Thyroid gland (tissue), 4 donors: ENCODE measurements at regions not wholly inside any gene's neighbourhood (a gene's known extent, or its start where the extent isn't known, plus 50 kb on each side); places are given as distances from the start of the nearest gene placed in this dataset.

ENCODE experiments used
- POLR2A ChIP-seq, 2 donors: fragments of 450-650 bp; IDR thresholded peaks; one replicate each; pipeline ENCODE4 v1.6.1; 2017; ENCODE audit warnings: antibody characterized with exemption in 2 of 2, mild to moderate bottlenecking in 2 of 2, moderate library complexity in 1 of 2
- TF ChIP-seq, protein P1 (sequence below), 6 experiments: fragments of 200-600 bp in 3 of 6; fragments of 450-650 bp in 3 of 6; sonication (generic) in 3 of 6; IDR thresholded peaks; one replicate each; pipeline ENCODE4 v1.5.1; 2016 to 2019; ENCODE audit warnings: antibody characterized with exemption in 6 of 6, mild to moderate bottlenecking in 2 of 6, inconsistent platforms in 1 of 6, moderate library complexity in 1 of 6

DNA sequence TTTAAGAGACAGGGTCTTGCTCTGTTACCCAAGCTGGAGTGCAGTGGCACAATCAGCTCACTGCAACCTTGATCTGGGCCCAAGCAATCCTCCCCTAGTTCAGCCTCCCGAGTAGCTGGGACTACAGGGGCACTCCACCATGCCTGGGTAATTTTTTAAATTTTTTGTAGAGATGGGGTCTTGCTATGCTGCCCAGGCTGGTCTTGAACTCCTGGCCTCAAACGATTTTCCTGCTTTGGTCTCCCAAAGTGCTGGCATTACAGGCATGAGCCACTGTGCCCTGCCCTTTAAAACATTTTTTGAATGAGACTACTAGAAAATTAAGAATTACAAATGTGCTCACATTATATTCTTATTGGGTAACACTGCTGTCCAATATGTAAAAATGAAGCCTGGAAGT, 161.7 kb upstream of the FAM20A start:
- TF ChIP-seq, protein P1, sequence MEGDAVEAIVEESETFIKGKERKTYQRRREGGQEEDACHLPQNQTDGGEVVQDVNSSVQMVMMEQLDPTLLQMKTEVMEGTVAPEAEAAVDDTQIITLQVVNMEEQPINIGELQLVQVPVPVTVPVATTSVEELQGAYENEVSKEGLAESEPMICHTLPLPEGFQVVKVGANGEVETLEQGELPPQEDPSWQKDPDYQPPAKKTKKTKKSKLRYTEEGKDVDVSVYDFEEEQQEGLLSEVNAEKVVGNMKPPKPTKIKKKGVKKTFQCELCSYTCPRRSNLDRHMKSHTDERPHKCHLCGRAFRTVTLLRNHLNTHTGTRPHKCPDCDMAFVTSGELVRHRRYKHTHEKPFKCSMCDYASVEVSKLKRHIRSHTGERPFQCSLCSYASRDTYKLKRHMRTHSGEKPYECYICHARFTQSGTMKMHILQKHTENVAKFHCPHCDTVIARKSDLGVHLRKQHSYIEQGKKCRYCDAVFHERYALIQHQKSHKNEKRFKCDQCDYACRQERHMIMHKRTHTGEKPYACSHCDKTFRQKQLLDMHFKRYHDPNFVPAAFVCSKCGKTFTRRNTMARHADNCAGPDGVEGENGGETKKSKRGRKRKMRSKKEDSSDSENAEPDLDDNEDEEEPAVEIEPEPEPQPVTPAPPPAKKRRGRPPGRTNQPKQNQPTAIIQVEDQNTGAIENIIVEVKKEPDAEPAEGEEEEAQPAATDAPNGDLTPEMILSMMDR (IDR thresholded peaks at IDR 0.05), result no peak
- TF ChIP-seq POLR2A (IDR thresholded peaks at IDR 0.05), result no peak
